Mesendoderm (in vitro differentiated cells): ENCODE measurements at regions not wholly inside any gene's neighbourhood (a gene's known extent, or its start where the extent isn't known, plus 50 kb on each side); places are given as distances from the start of the nearest gene placed in this dataset.
A peak's percentile ranks its signal among the peaks of the same experiment; 100 is the strongest.

Experiments
- DNase-seq: peaks from one replicate; pipeline ENCODE4 v3.0.0; 2013
- H2AK5ac ChIP-seq: 2 replicates; pipeline ENCODE4 v1.6.1; 2013; ENCODE audit warnings: low read length, inconsistent platforms
- H2BK120ac ChIP-seq: 2 replicates; pipeline ENCODE4 v1.6.1; 2013; ENCODE audit warnings: low read depth, mild to moderate bottlenecking, low read length, moderate library complexity, mixed read lengths
- H2BK15ac ChIP-seq: replicated peaks from 2 replicates; pipeline ENCODE4 v1.6.1; 2013; ENCODE audit warnings: low read depth, mild to moderate bottlenecking, moderate library complexity
- H2BK5ac ChIP-seq: 2 replicates; pipeline ENCODE4 v1.6.1; 2013; ENCODE audit warnings: low read length, inconsistent platforms
- H3K18ac ChIP-seq: 2 replicates; pipeline ENCODE4 v1.6.1; 2013; ENCODE audit warnings: mild to moderate bottlenecking, low read length, mixed read lengths
- H3K23ac ChIP-seq: one replicate; pipeline ENCODE4 v1.6.1; 2013; ENCODE audit warnings: low read length
- H3K27ac ChIP-seq: 2 replicates; pipeline ENCODE4 v1.5.1; 2013; ENCODE audit warnings: low read depth, mild to moderate bottlenecking, inconsistent platforms, low read length, moderate library complexity
- H3K27me3 ChIP-seq: 2 replicates; pipeline ENCODE4 v1.6.1; 2013; ENCODE audit warnings: low read length, control low read depth, mild to moderate bottlenecking, inconsistent platforms; ENCODE audit not compliant: insufficient read depth, poor library complexity
- H3K36me3 ChIP-seq: 2 replicates; pipeline ENCODE4 v1.6.1; 2013; ENCODE audit warnings: low read length, inconsistent platforms; ENCODE audit not compliant: control insufficient read depth, insufficient read depth
- H3K4ac ChIP-seq: one replicate; pipeline ENCODE4 v1.6.1; 2013; ENCODE audit warnings: low read depth, mild to moderate bottlenecking, low read length, moderate library complexity
- H3K4me1 ChIP-seq: 2 replicates; pipeline ENCODE4 v1.6.1; 2013; ENCODE audit warnings: low read depth, low read length, inconsistent platforms; ENCODE audit not compliant: control insufficient read depth
- H3K4me2 ChIP-seq: 2 replicates; pipeline ENCODE4 v1.6.1; 2013; ENCODE audit warnings: low read length
- H3K4me3 ChIP-seq: 2 replicates; pipeline ENCODE4 v1.5.1; 2013; ENCODE audit warnings: mild to moderate bottlenecking, low read length
- H3K56ac ChIP-seq: one replicate; pipeline ENCODE4 v1.6.1; 2013; ENCODE audit warnings: low read length
- H3K79me1 ChIP-seq: 2 replicates; pipeline ENCODE4 v1.6.1; 2013; ENCODE audit warnings: low read length, inconsistent platforms
- H3K79me2 ChIP-seq: 2 replicates; pipeline ENCODE4 v1.6.1; 2013; ENCODE audit warnings: mild to moderate bottlenecking, low read length; ENCODE audit not compliant: control insufficient read depth, insufficient read depth
- H3K9ac ChIP-seq: 2 replicates; pipeline ENCODE4 v1.6.1; 2013; ENCODE audit warnings: low read length, inconsistent platforms
- H4K5ac ChIP-seq: one replicate; pipeline ENCODE4 v1.6.1; 2013; ENCODE audit warnings: low read length
- H4K8ac ChIP-seq: one replicate; pipeline ENCODE4 v1.6.1; 2013; ENCODE audit warnings: low read depth, mild to moderate bottlenecking, control low read depth, low read length, moderate library complexity
- WGBS: extraction: QIAGEN DNeasy Blood & Tissue Kit; methylation state at CpG from one replicate; pipeline ENCODE4 v1.1.7; 2013; ENCODE audit warnings: low lambda C conversion rate, missing lambda C conversion rate; ENCODE audit not compliant: insufficient coverage; ENCODE audit errors: extremely low coverage; 5-methylcytosine and 5-hydroxymethylcytosine counted together

GRCh38 chr5:173671121-173671949 is 54.9 kb upstream of the BOD1 start:
- H3K56ac ChIP-seq: peak overlapping the region; percentile 69
- WGBS: no CpG with 5 or more reads among the region's 16 CpGs

GRCh38 chr5:173672166-173672565 is 55.7 kb upstream of the BOD1 start:
- Histone ChIP-seq H2BK15ac (no peak overlapping the region), H3K4me3 (no peak overlapping the region), H2BK120ac (no peak overlapping the region), H3K27me3 (no peaks in the 10 kb centered on the region), H3K79me2 (no peaks in the 10 kb centered on the region), H4K5ac (no peak overlapping the region), H3K79me1 (no peaks in the 10 kb centered on the region), H3K4me2 (no peak overlapping the region), H3K4me1 (peaks cover 12% of the 10 kb centered on the region), H3K4ac (no peak overlapping the region), H3K36me3 (no peaks in the 10 kb centered on the region), H3K56ac (no peak overlapping the region), H4K8ac (no peak overlapping the region), H3K9ac (no peak overlapping the region), H2BK5ac (no peak overlapping the region), H3K23ac (no peak overlapping the region), H3K27ac (no peak overlapping the region), H3K18ac (no peak overlapping the region), H2AK5ac (no peak overlapping the region)
- DNase-seq: no peak
- WGBS: no CpG with 5 or more reads among the region's 8 CpGs

More at GRCh38 chr5:173671121-173671949, 54.9 kb upstream of the BOD1 start:
- no peaks in the 10 kb centered on the region for H3K79me1 ChIP-seq
- H2BK15ac ChIP-seq: no peak overlapping the region
- no peak overlapping the region for H3K4ac ChIP-seq
- H3K4me3 ChIP-seq: no peak overlapping the region
- H3K18ac ChIP-seq: no peak overlapping the region
- no peak overlapping the region for H2AK5ac ChIP-seq
- H4K8ac ChIP-seq: no peak overlapping the region
- H3K36me3 ChIP-seq: no peaks in the 10 kb centered on the region
- no peaks in the 10 kb centered on the region for H3K79me2 ChIP-seq
- peaks cover 12% of the 10 kb centered on the region for H3K4me1 ChIP-seq
- H3K27me3 ChIP-seq: no peaks in the 10 kb centered on the region
- no peak overlapping the region for H2BK5ac ChIP-seq
- no peak overlapping the region for H3K27ac ChIP-seq
- no peak overlapping the region for H3K23ac ChIP-seq
- DNase-seq: peak; percentile 44
- no peak overlapping the region for H3K4me2 ChIP-seq
- H3K9ac ChIP-seq: no peak overlapping the region
- no peak overlapping the region for H4K5ac ChIP-seq
- no peak overlapping the region for H2BK120ac ChIP-seq

DNA sequence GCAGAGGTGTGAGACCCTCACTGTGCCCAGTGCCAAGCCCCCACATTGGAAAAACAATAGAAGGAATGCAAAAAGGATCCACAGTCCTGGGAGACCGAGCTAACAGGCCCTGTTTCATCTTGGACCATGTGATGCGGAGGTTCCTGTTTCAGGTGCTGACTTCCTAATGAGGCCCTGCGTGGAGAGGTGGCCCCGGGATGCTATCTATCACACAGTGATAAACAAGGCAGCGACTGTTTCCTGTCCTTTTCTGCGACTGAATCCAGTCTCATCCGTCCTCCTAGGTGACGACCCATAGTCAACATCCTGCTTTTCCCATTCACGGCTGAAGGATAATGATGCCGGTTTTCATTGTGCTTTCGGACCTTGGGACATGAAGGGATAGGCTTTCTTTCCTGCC is 56.4 kb upstream of the BOD1 start:
- Histone ChIP-seq H4K5ac (no peak overlapping the region), H3K4me1 (peaks cover 12% of the 10 kb centered on the region), H3K4me3 (no peak overlapping the region), H3K27ac (no peak overlapping the region), H3K4me2 (no peak overlapping the region), H4K8ac (no peak overlapping the region), H3K79me2 (no peaks in the 10 kb centered on the region), H3K36me3 (no peaks in the 10 kb centered on the region), H3K27me3 (no peaks in the 10 kb centered on the region), H3K9ac (no peak overlapping the region), H3K4ac (no peak overlapping the region), H2AK5ac (no peak overlapping the region), H3K56ac (no peak overlapping the region), H3K23ac (no peak overlapping the region), H2BK5ac (no peak overlapping the region), H2BK15ac (no peak overlapping the region), H2BK120ac (no peak overlapping the region), H3K79me1 (no peaks in the 10 kb centered on the region), H3K18ac (no peak overlapping the region)
- no CpG with 5 or more reads among the region's 11 CpGs for WGBS
- DNase-seq: no peak

DNA sequence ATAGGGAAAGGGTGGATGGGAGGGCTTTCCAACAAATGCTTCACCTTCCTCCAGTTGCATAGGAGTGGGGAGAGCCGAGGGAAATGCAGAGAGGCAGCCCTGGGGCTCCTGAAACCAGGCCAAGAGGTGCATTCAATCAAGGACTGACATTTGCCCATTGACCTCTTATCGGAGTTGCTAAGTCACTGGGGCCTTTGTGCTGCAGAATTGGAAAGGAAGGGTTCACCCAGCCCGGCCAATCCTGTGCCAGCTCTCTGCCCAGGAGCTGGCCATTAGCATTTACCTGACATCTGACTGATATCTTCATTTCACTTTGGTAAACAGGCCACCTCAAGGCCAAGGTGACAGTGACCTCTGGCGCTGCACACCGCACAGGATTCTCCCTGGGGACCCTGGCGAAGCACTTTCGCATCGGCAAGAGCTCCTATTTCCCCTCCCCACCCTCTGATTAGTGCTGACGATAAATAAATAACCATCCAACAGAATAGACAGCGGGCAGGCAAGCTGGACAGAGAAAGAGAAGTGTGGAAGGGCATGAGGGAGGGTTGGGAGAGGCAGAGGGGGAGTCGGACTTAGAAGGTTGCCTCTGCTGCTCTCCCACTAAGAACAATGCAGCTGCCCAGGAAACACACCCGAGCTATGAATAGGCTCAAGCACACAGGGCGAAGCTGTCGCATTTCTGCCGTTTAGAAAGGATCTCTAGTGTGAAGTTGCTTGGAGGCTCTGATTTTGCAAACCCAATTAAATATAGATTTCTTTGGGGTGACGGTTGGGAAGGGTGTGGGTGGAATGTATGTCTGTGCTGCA is 57.0 kb upstream of the BOD1 start:
- Histone ChIP-seq H2BK15ac (no peak overlapping the region), H2BK5ac (no peak overlapping the region), H3K4me1 (peaks cover 12% of the 10 kb centered on the region), H3K79me2 (no peaks in the 10 kb centered on the region), H3K27ac (no peak overlapping the region), H3K27me3 (no peaks in the 10 kb centered on the region), H3K36me3 (no peaks in the 10 kb centered on the region), H3K4ac (no peak overlapping the region), H3K4me3 (no peak overlapping the region), H2AK5ac (no peak overlapping the region), H4K5ac (no peak overlapping the region), H2BK120ac (no peak overlapping the region), H4K8ac (no peak overlapping the region), H3K9ac (no peak overlapping the region), H3K23ac (no peak overlapping the region), H3K18ac (no peak overlapping the region), H3K79me1 (no peaks in the 10 kb centered on the region), H3K4me2 (no peak overlapping the region), H3K56ac (peak overlapping the region; percentile 10)
- no CpG with 5 or more reads among the region's 16 CpGs for WGBS
- no peak for DNase-seq

DNA sequence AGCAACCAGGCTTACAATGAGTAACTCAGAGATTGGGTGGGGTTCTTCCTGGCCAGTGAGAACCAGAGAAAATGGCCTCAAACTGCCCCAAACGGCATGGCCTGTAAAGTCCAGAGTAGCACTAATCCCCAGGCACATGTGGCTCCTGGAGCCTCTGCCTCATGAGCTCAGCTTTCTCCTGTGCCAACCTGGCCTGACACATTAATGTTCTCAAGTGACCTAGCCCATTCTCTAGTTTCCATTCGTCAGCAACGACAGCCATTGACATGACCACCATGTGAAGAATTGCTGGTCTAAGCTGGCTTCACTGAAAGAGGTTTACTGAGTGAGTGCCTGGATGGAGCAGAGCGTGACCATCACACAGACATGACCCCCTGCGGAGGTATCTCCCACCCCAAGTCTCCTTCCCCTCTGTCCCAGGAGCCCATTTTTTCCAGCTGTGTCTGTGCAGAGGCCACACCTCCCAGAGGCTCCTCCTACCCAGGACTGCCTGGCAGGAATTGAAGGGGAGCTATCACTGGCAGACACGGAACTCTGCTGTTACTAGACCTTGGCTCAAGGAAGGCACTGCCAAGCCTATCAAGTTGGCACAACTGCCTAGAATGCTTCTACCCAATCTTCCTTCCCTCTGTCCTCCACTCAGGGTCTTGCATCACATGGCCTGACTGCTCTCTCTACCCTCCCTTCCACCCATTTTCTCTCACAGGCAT is 59.0 kb upstream of the BOD1 start:
- H3K4ac ChIP-seq: no peak overlapping the region
- H3K36me3 ChIP-seq: no peaks in the 10 kb centered on the region
- no peak for DNase-seq
- H3K4me1 ChIP-seq: peaks cover 9% of the 10 kb centered on the region
- no peaks in the 10 kb centered on the region for H3K79me2 ChIP-seq
- no peak overlapping the region for H3K9ac ChIP-seq
- H4K5ac ChIP-seq: no peak overlapping the region
- H3K27me3 ChIP-seq: no peaks in the 10 kb centered on the region
- H3K27ac ChIP-seq: no peak overlapping the region
- no peak overlapping the region for H2BK15ac ChIP-seq
- no peak overlapping the region for H2BK5ac ChIP-seq
- H2AK5ac ChIP-seq: no peak overlapping the region
- no peak overlapping the region for H3K56ac ChIP-seq
- H3K18ac ChIP-seq: no peak overlapping the region
- H3K23ac ChIP-seq: no peak overlapping the region
- H3K4me3 ChIP-seq: no peak overlapping the region
- no peak overlapping the region for H2BK120ac ChIP-seq
- H4K8ac ChIP-seq: no peak overlapping the region
- no peaks in the 10 kb centered on the region for H3K79me1 ChIP-seq
- no CpG with 5 or more reads among the region's 6 CpGs for WGBS
- no peak overlapping the region for H3K4me2 ChIP-seq
